Keratinocyte (primary cell): ENCODE measurements at regions not wholly inside any gene's neighbourhood (a gene's known extent, or its start where the extent isn't known, plus 50 kb on each side); places are given as distances from the start of the nearest gene placed in this dataset.

Source experiments
- DNase-seq: peaks from one replicate; pipeline ENCODE4 v3.0.0-alpha.2; 2011; ENCODE audit warnings: low read depth, missing footprints, low spot score
- FAIRE-seq: peaks from 2 replicates; lab custom pipeline; 2011; peaks lifted over from hg19 to GRCh38; lab: Jason Lieb, UNC
- H2AFZ ChIP-seq: 2 replicates; pipeline ENCODE4 v1.6.0; 2012; ENCODE audit warnings: low read length, control low read depth, inconsistent platforms; ENCODE audit not compliant: control insufficient read depth
- H3K27ac ChIP-seq: 2 replicates; pipeline ENCODE4 v1.5.1; 2011; ENCODE audit warnings: low read length; ENCODE audit not compliant: control insufficient read depth, insufficient read depth
- H3K27me3 ChIP-seq: 3 replicates; pipeline ENCODE4 v1.6.0; 2011; ENCODE audit warnings: low read length; ENCODE audit not compliant: control insufficient read depth, insufficient read depth; ENCODE audit errors: extremely low read depth
- H3K36me3 ChIP-seq, 2 experiments: 2 replicates in 1 of 2; 3 replicates in 1 of 2; pipeline ENCODE4 v1.5.1; 2011; ENCODE audit warnings: low read length in 2 of 2, mild to moderate bottlenecking in 1 of 2; ENCODE audit not compliant: control insufficient read depth in 2 of 2, insufficient read depth in 2 of 2; ENCODE audit errors: extremely low read depth in 1 of 2
- H3K4me1 ChIP-seq: 3 replicates; pipeline ENCODE4 v1.5.1; 2011; ENCODE audit warnings: low read length; ENCODE audit not compliant: control insufficient read depth, insufficient read depth; ENCODE audit errors: extremely low read depth
- H3K4me2 ChIP-seq: 3 replicates; pipeline ENCODE4 v1.6.0; 2011; ENCODE audit warnings: low read depth, low read length; ENCODE audit not compliant: control insufficient read depth, insufficient read depth; ENCODE audit errors: extremely low read depth
- H3K4me3 ChIP-seq, 3 experiments: fragments of 200-600 bp in 1 of 3; sonication (generic) in 1 of 3; 2 replicates in 2 of 3; 3 replicates in 1 of 3; pipeline ENCODE4 v1.5.1; 2011 to 2016; ENCODE audit warnings: low read length in 3 of 3, mild to moderate bottlenecking in 3 of 3, control low read depth in 2 of 3, inconsistent platforms in 1 of 3, low read depth in 1 of 3, mixed read lengths in 1 of 3, mixed run types in 1 of 3, moderate library complexity in 1 of 3; ENCODE audit not compliant: control insufficient read depth in 2 of 3, insufficient read depth in 2 of 3; ENCODE audit errors: extremely low read depth in 1 of 3
- H3K79me2 ChIP-seq: 2 replicates; pipeline ENCODE4 v1.6.0; 2012; ENCODE audit warnings: low read length; ENCODE audit not compliant: control insufficient read depth, insufficient read depth
- H3K9ac ChIP-seq: 3 replicates; pipeline ENCODE4 v1.6.0; 2011; ENCODE audit warnings: low read length; ENCODE audit not compliant: control insufficient read depth, insufficient read depth; ENCODE audit errors: extremely low read depth
- H3K9me1 ChIP-seq: 3 replicates; pipeline ENCODE4 v1.6.0; 2011; ENCODE audit warnings: low read length; ENCODE audit not compliant: control insufficient read depth, insufficient read depth; ENCODE audit errors: extremely low read depth
- H3K9me3 ChIP-seq: 2 replicates; pipeline ENCODE4 v1.5.1; 2012; ENCODE audit warnings: low read depth, low read length; ENCODE audit not compliant: control insufficient read depth
- H4K20me1 ChIP-seq: 3 replicates; pipeline ENCODE4 v1.6.0; 2011; ENCODE audit warnings: low read length; ENCODE audit not compliant: control insufficient read depth, insufficient read depth; ENCODE audit errors: extremely low read depth
- CTCF ChIP-seq, 3 experiments: IDR thresholded peaks in 1 of 3; conservative IDR thresholded peaks in 1 of 3; optimal IDR thresholded peaks in 1 of 3; 2 replicates in 2 of 3; 3 replicates in 1 of 3; pipeline versions ENCODE3 to v1.5.1; 2011; ENCODE audit warnings: low read length in 3 of 3, mild to moderate bottlenecking in 3 of 3, moderate library complexity in 2 of 3, control low read depth in 1 of 3, inconsistent platforms in 1 of 3; ENCODE audit not compliant: insufficient read depth in 2 of 3; ENCODE audit errors: extremely low read depth in 1 of 3
- EZH2 ChIP-seq: IDR thresholded peaks from one replicate; pipeline ENCODE4 v1.6.1; 2012; ENCODE audit warnings: inconsistent platforms, mild to moderate bottlenecking, low read length, moderate library complexity
- dilution Hi-C: fragments of 300-500 bp; cut with MboI; formaldehyde crosslinking; loops from one replicate; pipeline ENCODE4 v1.7.0; 2020; ENCODE audit warnings: low sequenced_read_pairs; ENCODE audit not compliant: extremely low pct_ligation_motif_present

GRCh38 chr15:77696871-77697270, 64.2 kb upstream of the LINGO1 start:
- H3K4me2 ChIP-seq: no peak overlapping the region
- H2AFZ ChIP-seq: no peak overlapping the region
- peaks cover 17% of the 10 kb centered on the region for H3K27me3 ChIP-seq
- no peak overlapping the region for H3K9ac ChIP-seq
- DNase-seq (no peak), FAIRE-seq (no peak)
- no peaks in the 10 kb centered on the region for H3K9me1 ChIP-seq
- H3K27ac ChIP-seq: no peak overlapping the region
- H4K20me1 ChIP-seq: no peaks in the 10 kb centered on the region
- H3K36me3 ChIP-seq: no peaks in the 10 kb centered on the region
- H3K9me3 ChIP-seq: no peaks in the 10 kb centered on the region
- H3K79me2 ChIP-seq: no peaks in the 10 kb centered on the region
- dilution Hi-C loops: no loop called here
- no peak for TF ChIP-seq CTCF (optimal IDR thresholded peaks at IDR 0.05 in 1 of 3, IDR thresholded peaks at IDR 0.05 in 1 of 3, conservative IDR thresholded peaks at IDR 0.05 in 1 of 3; ENCODE audit: extremely low read depth in 1 of 3, insufficient read depth in 2 of 3, low read length in 3 of 3)
- no peak for TF ChIP-seq EZH2
- H3K4me1 ChIP-seq: no peaks in the 10 kb centered on the region
- no peak overlapping the region for H3K4me3 ChIP-seq

DNA sequence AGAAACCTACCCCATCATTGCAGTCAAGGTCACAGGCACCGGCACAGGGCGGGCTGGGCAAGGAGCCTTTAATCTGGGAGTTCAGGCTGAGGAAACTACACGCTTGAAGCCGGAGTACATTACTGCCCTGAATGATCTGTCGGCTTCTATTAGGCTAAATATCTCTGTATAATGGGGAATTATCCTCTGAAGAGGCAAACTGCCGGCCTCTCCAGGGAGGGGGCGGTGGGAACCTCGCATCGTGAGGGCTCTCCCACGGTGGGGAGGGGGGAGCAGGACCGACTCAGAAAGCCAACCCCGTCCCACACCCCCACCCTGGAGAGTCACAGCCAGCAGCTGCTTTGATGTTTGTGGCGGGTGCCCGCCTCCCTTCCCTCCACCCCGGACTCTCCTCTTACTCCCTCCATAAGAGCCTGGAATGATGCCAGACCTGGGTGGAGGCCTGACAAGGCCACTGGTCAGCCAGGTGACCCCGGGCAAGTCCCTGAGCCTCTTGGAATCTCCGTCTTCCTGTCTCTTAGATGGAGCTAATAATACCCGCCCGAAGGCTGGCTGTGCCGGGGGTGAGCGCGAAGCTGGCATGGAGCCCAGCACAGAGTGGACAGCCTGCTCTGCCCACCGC, 63.4 kb upstream of the LINGO1 start:
- no peaks in the 10 kb centered on the region for H3K9me3 ChIP-seq
- no peak overlapping the region for H3K4me2 ChIP-seq
- TF ChIP-seq EZH2: no peak
- TF ChIP-seq CTCF (optimal IDR thresholded peaks at IDR 0.05 in 1 of 3, IDR thresholded peaks at IDR 0.05 in 1 of 3, conservative IDR thresholded peaks at IDR 0.05 in 1 of 3; ENCODE audit: extremely low read depth in 1 of 3, insufficient read depth in 2 of 3, low read length in 3 of 3): no peak
- H3K4me1 ChIP-seq: no peaks in the 10 kb centered on the region
- DNase-seq (no peak), FAIRE-seq (no peak)
- no peaks in the 10 kb centered on the region for H3K79me2 ChIP-seq
- H3K9ac ChIP-seq: no peak overlapping the region
- H4K20me1 ChIP-seq: no peaks in the 10 kb centered on the region
- no peak overlapping the region for H3K4me3 ChIP-seq
- peaks cover 17% of the 10 kb centered on the region for H3K27me3 ChIP-seq
- H2AFZ ChIP-seq: no peak overlapping the region
- H3K9me1 ChIP-seq: no peaks in the 10 kb centered on the region
- dilution Hi-C loops: no loop called here
- no peaks in the 10 kb centered on the region for H3K36me3 ChIP-seq
- no peak overlapping the region for H3K27ac ChIP-seq
